AG04450 (cell line): ENCODE measurements at regions not wholly inside any gene's neighbourhood (a gene's known extent, or its start where the extent isn't known, plus 50 kb on each side); places are given as distances from the start of the nearest gene placed in this dataset.

Source experiments
- CTCF ChIA-PET: fragments of 300-600, 350-600 bp; formaldehyde crosslinking; extraction: SDS; loops from one replicate; lab custom pipeline; 2022; ENCODE audit warnings: antibody characterized with exemption, inconsistent platforms; lab: Charles Lee
- POLR2A ChIA-PET: fragments of 350-600 bp; formaldehyde crosslinking; extraction: SDS; loops from one replicate; lab custom pipeline; 2021; ENCODE audit warnings: antibody characterized with exemption, inconsistent platforms; lab: Yijun Ruan, JAX
- DNase-seq: peaks from one replicate; pipeline ENCODE4 v3.0.0-alpha.2; 2011; ENCODE audit warnings: low read depth, low spot score
- H3K27ac ChIP-seq: one replicate; pipeline ENCODE4 v1.5.1; 2012; ENCODE audit warnings: low read depth, low read length, control low read depth
- H3K27me3 ChIP-seq: one replicate; pipeline ENCODE4 v1.6.0; 2012; ENCODE audit warnings: low read length; ENCODE audit not compliant: control insufficient read depth, insufficient read depth
- H3K4me3 ChIP-seq: 2 replicates; pipeline ENCODE4 v1.5.1; 2011; ENCODE audit warnings: mild to moderate bottlenecking, low read depth, low read length, control low read depth
- H3K9me3 ChIP-seq: 2 replicates; pipeline ENCODE4 v1.5.1; 2012; ENCODE audit warnings: low read length; ENCODE audit not compliant: control insufficient read depth, insufficient read depth
- TF ChIP-seq, protein P1 (sequence below): IDR thresholded peaks from 2 replicates; pipeline ENCODE4 v1.5.1; 2011; ENCODE audit warnings: low read depth, low read length, control low read depth, inconsistent platforms

DNA sequence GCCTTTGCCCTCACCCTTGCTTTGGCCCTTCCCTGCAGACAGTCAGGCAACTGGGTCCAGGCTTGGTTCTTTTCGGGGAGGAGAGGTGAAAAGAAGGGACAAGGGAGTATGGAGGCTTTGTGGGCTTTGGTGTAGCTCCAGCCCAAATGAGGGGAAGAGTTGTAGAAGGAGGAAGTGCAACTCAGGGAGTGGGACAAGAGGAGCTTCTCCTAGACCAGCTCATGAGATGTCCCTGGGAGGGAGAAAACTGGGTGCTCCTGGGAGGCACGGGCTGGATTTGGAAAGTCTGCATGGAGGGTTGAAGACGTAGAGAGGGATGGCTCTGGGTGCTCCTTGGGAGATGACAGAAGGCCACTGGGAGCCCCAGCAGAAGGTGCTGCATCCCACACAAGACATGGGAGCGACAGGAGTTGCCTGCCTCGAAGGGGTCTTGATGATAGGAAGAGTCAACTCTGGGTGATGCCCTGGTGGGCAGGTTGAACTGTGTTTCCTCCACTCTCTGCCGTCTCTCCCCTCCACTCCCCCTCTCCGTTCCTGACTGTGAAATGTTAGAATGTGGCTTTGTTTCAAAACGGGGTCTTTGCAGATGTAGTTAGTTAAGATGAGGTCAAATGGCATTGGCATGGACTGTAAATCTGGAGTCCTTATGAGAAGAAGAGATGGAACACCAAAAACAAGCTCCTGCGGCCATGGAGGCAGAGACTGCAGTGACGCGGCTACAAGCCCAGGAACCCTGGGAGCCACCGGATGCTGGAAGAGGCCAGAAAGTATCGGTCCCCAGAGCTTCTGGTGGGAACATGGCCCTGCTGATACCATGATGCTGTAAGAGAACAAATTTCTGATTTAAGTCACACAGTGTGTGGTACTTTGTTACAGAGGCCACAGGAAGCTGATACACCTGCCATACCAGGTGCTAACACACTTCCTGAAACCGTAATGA is 298.5 kb downstream of the GLRX3 start:
- Histone ChIP-seq H3K27ac (no peak overlapping the region), H3K27me3 (no peaks in the 10 kb centered on the region), H3K4me3 (no peak overlapping the region), H3K9me3 (peaks cover 64% of the 10 kb centered on the region)
- DNase-seq = no peak
- TF ChIP-seq, protein P1, sequence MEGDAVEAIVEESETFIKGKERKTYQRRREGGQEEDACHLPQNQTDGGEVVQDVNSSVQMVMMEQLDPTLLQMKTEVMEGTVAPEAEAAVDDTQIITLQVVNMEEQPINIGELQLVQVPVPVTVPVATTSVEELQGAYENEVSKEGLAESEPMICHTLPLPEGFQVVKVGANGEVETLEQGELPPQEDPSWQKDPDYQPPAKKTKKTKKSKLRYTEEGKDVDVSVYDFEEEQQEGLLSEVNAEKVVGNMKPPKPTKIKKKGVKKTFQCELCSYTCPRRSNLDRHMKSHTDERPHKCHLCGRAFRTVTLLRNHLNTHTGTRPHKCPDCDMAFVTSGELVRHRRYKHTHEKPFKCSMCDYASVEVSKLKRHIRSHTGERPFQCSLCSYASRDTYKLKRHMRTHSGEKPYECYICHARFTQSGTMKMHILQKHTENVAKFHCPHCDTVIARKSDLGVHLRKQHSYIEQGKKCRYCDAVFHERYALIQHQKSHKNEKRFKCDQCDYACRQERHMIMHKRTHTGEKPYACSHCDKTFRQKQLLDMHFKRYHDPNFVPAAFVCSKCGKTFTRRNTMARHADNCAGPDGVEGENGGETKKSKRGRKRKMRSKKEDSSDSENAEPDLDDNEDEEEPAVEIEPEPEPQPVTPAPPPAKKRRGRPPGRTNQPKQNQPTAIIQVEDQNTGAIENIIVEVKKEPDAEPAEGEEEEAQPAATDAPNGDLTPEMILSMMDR = no peak
- ChIA-PET POLR2A (no interaction called here), CTCF (no interaction called here)

DNA sequence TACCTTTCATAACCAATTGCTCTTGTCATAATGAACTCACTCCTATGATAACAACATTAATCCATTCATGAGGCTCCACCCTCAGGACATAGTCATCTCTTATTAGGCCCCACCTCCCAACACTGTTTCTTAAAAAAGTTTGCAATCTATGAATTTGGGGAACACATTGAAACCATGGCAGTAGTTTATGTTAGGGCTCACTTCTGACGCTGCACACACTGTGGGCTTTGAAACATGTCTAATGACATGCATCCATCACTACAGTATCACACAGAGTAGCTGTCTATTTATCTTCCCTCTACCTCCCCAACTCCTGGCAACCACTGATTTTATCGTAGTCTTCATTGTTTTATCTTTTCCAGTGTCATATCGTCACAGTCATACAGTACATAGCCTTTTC is 299.8 kb downstream of the GLRX3 start:
- no peaks in the 10 kb centered on the region for H3K27me3 ChIP-seq
- TF ChIP-seq, protein P1 = no peak
- no peak overlapping the region for H3K27ac ChIP-seq
- no peak overlapping the region for H3K4me3 ChIP-seq
- CTCF ChIA-PET = no interaction called here
- no peak for DNase-seq
- peaks cover 64% of the 10 kb centered on the region for H3K9me3 ChIP-seq
- POLR2A ChIA-PET = no interaction called here

DNA sequence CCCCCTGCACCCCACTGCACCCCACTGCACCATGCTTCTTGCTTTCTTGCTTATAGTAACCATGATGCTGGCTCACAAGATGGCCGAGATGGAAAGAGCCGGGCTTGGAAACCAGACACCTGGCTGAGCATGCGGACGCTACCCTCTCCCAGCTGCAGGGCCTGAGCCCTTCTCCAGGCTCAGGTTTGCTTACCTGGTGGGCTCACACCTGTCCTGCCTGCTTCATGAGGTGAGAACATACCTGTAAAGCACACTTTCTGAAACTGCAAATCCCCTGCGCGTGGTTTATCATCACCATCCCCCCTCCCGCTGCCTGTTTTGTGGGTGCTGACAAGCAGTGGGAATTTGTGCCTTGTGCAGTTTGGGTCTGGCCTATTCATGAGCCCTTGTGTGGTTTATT is 302.7 kb downstream of the GLRX3 start:
- TF ChIP-seq, protein P1 = no peak
- Histone ChIP-seq H3K9me3 (peaks cover 64% of the 10 kb centered on the region), H3K4me3 (no peak overlapping the region), H3K27ac (no peak overlapping the region), H3K27me3 (no peaks in the 10 kb centered on the region)
- CTCF ChIA-PET = no interaction called here
- POLR2A ChIA-PET = no interaction called here
- DNase-seq = no peak

DNA sequence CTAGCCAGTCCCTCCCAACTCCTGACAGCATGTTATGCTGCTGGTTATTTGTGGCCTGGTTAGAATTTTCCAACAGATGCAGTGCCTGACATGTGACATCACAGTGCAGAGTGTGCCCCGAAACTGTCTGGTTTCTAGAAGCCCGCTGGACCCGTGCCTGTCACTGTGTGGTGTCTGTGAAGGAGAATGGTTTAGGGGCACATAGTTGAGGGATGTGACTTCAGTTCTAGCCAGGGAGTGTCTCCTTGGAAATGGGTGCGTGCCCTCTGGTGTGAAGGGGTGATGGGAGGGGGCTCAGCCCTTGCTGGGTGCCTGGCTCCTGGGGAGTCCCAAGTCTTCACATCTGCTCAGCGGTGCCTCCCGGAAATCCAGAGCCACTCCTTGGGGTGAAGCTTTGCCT is 303.6 kb downstream of the GLRX3 start:
- TF ChIP-seq, protein P1 = no peak
- no peak for DNase-seq
- peaks cover 56% of the 10 kb centered on the region for H3K9me3 ChIP-seq
- ChIA-PET POLR2A (no interaction called here), CTCF (no interaction called here)
- no peak overlapping the region for H3K27ac ChIP-seq
- no peak overlapping the region for H3K4me3 ChIP-seq
- no peaks in the 10 kb centered on the region for H3K27me3 ChIP-seq

DNA sequence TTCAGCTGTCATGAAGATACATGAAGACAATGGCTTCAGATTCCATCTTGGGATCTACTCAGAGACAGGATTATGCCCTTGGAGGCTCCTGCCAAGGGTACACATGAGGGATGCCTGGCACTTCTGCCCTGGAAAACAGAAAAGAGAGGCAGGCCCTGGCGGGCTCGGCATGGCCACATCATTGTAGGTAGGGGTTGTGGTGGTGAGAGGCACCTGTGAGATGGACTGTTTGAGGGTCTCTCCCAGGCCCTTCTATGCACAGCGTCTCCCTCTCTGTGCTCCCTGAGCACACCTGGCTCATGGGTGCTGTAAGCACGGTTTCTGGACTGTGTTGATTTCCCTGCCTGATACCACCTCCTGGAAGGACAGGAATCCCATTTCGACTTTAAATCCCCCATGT is 304.3 kb downstream of the GLRX3 start:
- POLR2A ChIA-PET = no interaction called here
- Histone ChIP-seq H3K27ac (no peak overlapping the region), H3K4me3 (no peak overlapping the region), H3K27me3 (no peaks in the 10 kb centered on the region), H3K9me3 (peaks cover 52% of the 10 kb centered on the region)
- TF ChIP-seq, protein P1 = no peak
- DNase-seq = no peak
- CTCF ChIA-PET = no interaction called here
